ENCODE measurements at regions not wholly inside any gene's neighbourhood (a gene's known extent, or its start where the extent isn't known, plus 50 kb on each side); places are given as distances from the start of the nearest gene placed in this dataset.
"Not testable (repeated sequence)": the region's sequence is repeated elsewhere in the genome, so short reads cannot be mapped to it uniquely, and the experiment has no call there.

- WGBS, 2 donors: 60 to 73% methylated on average over 1 to 8 of the region's 12 CpGs
- H3K27ac ChIP-seq; H3K36me3 ChIP-seq; H3K27me3 ChIP-seq; H3K4me3 ChIP-seq; H3K4me1 ChIP-seq; intact Hi-C loops (cut with DNase I); DNase-seq; H3K9me3 ChIP-seq: not testable (repeated sequence)
Measured at GRCh38 chr20:30569867-30570266, 687.6 kb upstream of the DEFB115 start.

DNA sequence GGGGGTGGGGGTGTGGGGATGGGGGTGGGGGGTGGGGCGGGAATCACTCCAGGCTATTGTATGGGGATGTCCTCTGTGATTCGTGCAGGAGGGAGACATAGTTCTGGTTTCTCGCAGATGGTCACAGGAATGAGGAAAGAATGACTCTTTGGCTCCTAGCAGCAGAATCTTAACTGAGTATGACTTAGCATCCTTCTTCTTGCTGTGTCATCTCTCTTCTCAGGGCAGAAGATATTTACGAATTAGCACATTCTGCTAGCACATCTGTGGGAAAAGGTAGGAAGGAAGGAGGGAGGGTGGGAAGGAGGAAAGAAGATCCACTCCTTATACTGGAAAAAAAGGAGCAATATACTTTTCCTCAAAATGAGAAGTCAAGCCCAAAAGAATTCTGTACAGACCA lies 686.8 kb upstream of the DEFB115 start:
- 53 to 80% methylated on average over 1 to 4 of the region's 4 CpGs for WGBS, 2 donors
- H3K27ac ChIP-seq; H3K9me3 ChIP-seq; DNase-seq; H3K4me3 ChIP-seq; intact Hi-C loops (cut with DNase I); H3K27me3 ChIP-seq; H3K36me3 ChIP-seq; H3K4me1 ChIP-seq: not testable (repeated sequence)

GRCh38 chr20:30574337-30574736 lies 683.1 kb upstream of the DEFB115 start:
- 43 to 49% methylated on average over 2 of the region's 2 CpGs for WGBS, 2 donors
- H3K27ac ChIP-seq; H3K4me3 ChIP-seq; H3K27me3 ChIP-seq; DNase-seq; intact Hi-C loops (cut with DNase I); H3K4me1 ChIP-seq; H3K36me3 ChIP-seq; H3K9me3 ChIP-seq: not testable (repeated sequence)

DNA sequence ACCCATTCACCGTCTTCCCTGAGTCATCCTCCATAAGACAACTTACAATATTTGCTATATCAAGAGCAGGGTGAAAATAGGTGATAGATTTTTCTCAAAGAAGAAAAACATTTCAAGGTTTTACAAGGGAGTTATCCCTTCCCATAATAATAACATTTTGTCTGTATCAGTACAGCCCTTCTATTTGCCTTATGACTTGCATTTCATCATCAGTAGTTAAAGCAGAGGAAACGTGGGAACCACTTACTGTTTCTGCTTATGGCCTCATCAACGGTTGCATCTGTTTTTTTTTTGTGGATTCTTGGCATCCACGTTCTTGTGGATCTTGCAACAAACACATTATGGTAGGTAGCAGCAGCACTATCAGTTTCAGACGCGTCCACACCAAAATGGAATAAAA lies 678.4 kb upstream of the DEFB115 start:
- intact Hi-C loops (cut with DNase I); DNase-seq; H3K4me1 ChIP-seq; H3K9me3 ChIP-seq; H3K27me3 ChIP-seq; H3K36me3 ChIP-seq: not testable (repeated sequence)
- Histone ChIP-seq H3K27ac (peak overlapping the region in 1 of 4 donors; percentile 78), H3K4me3 (peak overlapping the region in 2 of 4 donors; percentile 44 to 51)
- WGBS, 2 donors: 56 to 64% methylated on average over 6 of the region's 6 CpGs

GRCh38 chr20:30579824-30580438 lies 677.5 kb upstream of the DEFB115 start:
- H3K27me3 ChIP-seq; H3K9me3 ChIP-seq; H3K36me3 ChIP-seq; DNase-seq; intact Hi-C loops (cut with DNase I): not testable (repeated sequence)
- Histone ChIP-seq H3K4me1 (peaks cover 0 to 12% (median 0%) of the 10 kb centered on the region in 3 donors), H3K4me3 (peak overlapping the region; percentile 32 to 51 (median 39)), H3K27ac (peak overlapping the region in 3 of 4 donors; percentile 48 to 78 (median 59))
- WGBS, 2 donors: 4 to 44% methylated on average over 10 to 20 of the region's 27 CpGs

DNA sequence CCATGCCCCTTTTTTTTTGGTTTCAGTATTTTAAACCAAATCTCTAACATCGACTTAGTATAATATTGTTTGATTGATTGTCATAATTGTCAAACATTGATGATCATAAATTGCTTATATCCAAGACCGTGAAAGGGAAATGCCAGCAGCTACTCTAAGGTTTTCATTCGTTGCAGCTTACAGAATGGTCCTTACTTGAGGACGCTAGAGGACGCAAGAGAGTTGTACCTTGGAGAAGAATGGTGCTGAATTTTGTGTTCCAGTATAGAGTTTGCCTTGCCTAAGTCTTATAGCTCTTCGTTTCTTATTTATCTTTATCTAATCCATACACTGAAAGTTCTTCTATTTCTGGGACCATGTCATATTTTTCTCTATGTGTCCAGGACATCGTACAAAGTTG lies 675.6 kb upstream of the DEFB115 start:
- DNase-seq; H3K9me3 ChIP-seq; H3K27ac ChIP-seq; H3K27me3 ChIP-seq; intact Hi-C loops (cut with DNase I); H3K4me3 ChIP-seq; H3K36me3 ChIP-seq: not testable (repeated sequence)
- 39 to 57% methylated on average over 7 of the region's 7 CpGs for WGBS, 2 donors
- H3K4me1 ChIP-seq: peaks cover 0 to 28% (median 0%) of the 10 kb centered on the region in 3 donors
- TF ChIP-seq CTCF (IDR thresholded peaks at IDR 0.05): peak in 1 of 6 experiments; percentile 23

DNA sequence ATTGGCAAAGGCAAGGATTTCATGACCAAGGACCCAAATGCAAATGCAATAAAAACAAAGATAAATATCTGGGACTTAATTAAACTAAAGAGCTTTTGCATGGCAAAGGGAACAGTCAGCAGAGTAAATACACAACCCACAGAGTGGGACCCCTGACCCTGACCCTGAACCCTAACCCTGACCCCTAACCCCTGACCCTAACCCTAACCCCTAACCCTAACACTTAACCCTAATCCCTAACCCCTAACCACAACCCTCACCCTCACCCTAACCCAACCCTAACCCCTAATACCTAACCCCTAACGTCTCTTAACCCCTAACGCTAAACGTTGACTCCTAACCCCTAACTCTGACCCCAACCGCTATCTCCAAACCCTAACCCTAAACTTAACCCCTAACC lies 673.1 kb upstream of the DEFB115 start:
- intact Hi-C loops (cut with DNase I); H3K9me3 ChIP-seq; H3K4me3 ChIP-seq; H3K27ac ChIP-seq; DNase-seq; H3K27me3 ChIP-seq; H3K36me3 ChIP-seq: not testable (repeated sequence)
- H3K4me1 ChIP-seq: peaks cover 0 to 28% (median 0%) of the 10 kb centered on the region in 3 donors
- 76 to 88% methylated on average over 4 of the region's 4 CpGs for WGBS, 2 donors

GRCh38 chr20:30585244-30585796 lies 672.1 kb upstream of the DEFB115 start:
- 10% methylated on average over 2 of the region's 49 CpGs; no CpG with 5 or more reads in 1 of the 2 donors for WGBS, 2 donors
- H3K27me3 ChIP-seq; intact Hi-C loops (cut with DNase I); DNase-seq; H3K9me3 ChIP-seq; H3K36me3 ChIP-seq: not testable (repeated sequence)
- H3K4me1 ChIP-seq: peaks cover 0 to 25% (median 0%) of the 10 kb centered on the region in 3 donors
- H3K27ac ChIP-seq: peak overlapping the region in 1 of 4 donors; percentile 74
- peak in 3 of 6 experiments; percentile 57 to 79 (median 67) for TF ChIP-seq CTCF (IDR thresholded peaks at IDR 0.05)
- H3K4me3 ChIP-seq: peak overlapping the region; percentile 22 to 53 (median 38)

DNA sequence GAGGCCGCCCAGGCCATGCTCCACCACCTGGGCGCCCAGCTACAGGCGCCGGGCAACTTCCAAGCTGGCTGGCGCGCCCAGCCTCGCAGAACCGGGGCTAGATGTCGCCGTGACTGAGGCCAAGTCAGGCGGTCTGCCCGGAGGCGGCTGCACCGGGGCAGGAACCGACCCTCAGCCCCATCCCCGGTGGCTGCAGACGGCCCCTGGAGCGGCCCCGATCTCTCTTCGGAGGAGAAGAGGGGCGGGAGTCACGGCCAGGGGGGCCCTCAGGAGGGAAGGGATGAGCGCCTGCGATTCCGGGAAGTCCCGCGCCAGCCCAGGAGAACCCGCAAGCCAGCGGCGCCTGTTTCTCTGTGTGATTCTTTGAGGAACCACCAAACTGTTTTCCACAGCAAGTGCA lies 671.3 kb upstream of the DEFB115 start:
- Histone ChIP-seq H3K27ac (peak overlapping the region in 1 of 4 donors; percentile 29), H3K4me3 (peak overlapping the region in 3 of 4 donors; percentile 22 to 53 (median 39)), H3K4me1 (peaks cover 0 to 20% (median 0%) of the 10 kb centered on the region in 3 donors)
- H3K27me3 ChIP-seq; DNase-seq; H3K9me3 ChIP-seq; intact Hi-C loops (cut with DNase I); H3K36me3 ChIP-seq: not testable (repeated sequence)
- WGBS, 2 donors: 9% methylated on average over 10 of the region's 30 CpGs; no CpG with 5 or more reads in 1 of the 2 donors
